IMR-90 (cell line): ENCODE measurements at regions not wholly inside any gene's neighbourhood (a gene's known extent, or its start where the extent isn't known, plus 50 kb on each side); places are given as distances from the start of the nearest gene placed in this dataset.

Experiments
- BHLHE40 ChIP-seq: fragments of 150-350 bp; IDR thresholded peaks from 2 replicates; pipeline ENCODE4 v1.6.1; 2016; ENCODE audit warnings: mild to moderate bottlenecking, low read depth, low read length
- CEBPB ChIP-seq: IDR thresholded peaks from 2 replicates; pipeline ENCODE4 v1.6.1; 2012; ENCODE audit warnings: low read depth, low read length, improper control_type of control experiment
- MAFK ChIP-seq: IDR thresholded peaks from 2 replicates; pipeline ENCODE4 v1.6.1; 2012; ENCODE audit warnings: low read depth, low read length, improper control_type of control experiment
- MAZ ChIP-seq: IDR thresholded peaks from 2 replicates; pipeline ENCODE4 v1.6.1; 2012; ENCODE audit warnings: low read depth, mild to moderate bottlenecking, low read length, improper control_type of control experiment, moderate library complexity, borderline replicate concordance
- MXI1 ChIP-seq: IDR thresholded peaks from 2 replicates; pipeline ENCODE4 v1.6.1; 2012; ENCODE audit warnings: low read depth, mild to moderate bottlenecking, low read length, moderate library complexity, borderline replicate concordance
- POLR2A ChIP-seq: IDR thresholded peaks from 2 replicates; pipeline ENCODE4 v1.6.1; 2012; ENCODE audit warnings: mild to moderate bottlenecking, low read depth, low read length
- RAD21 ChIP-seq: IDR thresholded peaks from 2 replicates; pipeline ENCODE4 v1.6.1; 2012; ENCODE audit warnings: low read length, improper control_type of control experiment
- RFX5 ChIP-seq: IDR thresholded peaks from 2 replicates; pipeline ENCODE4 v1.8.0; 2012; ENCODE audit warnings: low read depth, mild to moderate bottlenecking, low read length, moderate library complexity
- TF ChIP-seq, protein P1 (sequence below): conservative IDR thresholded peaks from 2 replicates; pipeline ENCODE4 v1.5.1; 2012; ENCODE audit warnings: mild to moderate bottlenecking, low read depth, low read length, improper control_type of control experiment
- TF ChIP-seq, protein P2 (sequence below): fragments of 150-350 bp; IDR thresholded peaks from 2 replicates; pipeline ENCODE4 v1.6.1; 2017; ENCODE audit warnings: mild to moderate bottlenecking, antibody characterized with exemption, low read length, low read depth
- TF ChIP-seq, protein P3 (sequence below): fragments of 150-350 bp; IDR thresholded peaks from 2 replicates; pipeline ENCODE4 v1.6.1; 2016; ENCODE audit warnings: low read depth, mild to moderate bottlenecking, low read length, moderate library complexity, borderline replicate concordance

DNA sequence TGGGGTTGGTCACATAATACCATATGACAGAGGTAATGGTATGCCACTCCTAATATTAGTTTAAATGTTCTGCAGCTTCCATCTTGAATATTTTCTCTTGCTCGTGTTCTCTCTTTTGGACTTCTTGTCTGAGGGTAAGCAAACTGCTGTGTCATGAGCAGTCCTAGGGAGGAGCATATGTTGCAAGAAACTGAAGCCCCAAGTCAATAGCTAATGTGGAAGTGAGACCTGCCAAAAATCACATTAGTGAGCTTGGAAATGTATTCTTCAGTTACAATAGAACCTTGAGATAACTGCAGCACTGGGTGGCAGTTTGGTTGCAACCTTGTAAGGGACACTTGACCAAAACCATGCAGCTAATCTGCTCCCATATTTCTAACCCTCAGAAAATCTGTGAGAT lies 178.2 kb upstream of the IMPG1 start:
- TF ChIP-seq CEBPB (no peak), POLR2A (no peak), BHLHE40 (no peak), RAD21 (no peak), MAFK (no peak), MAZ (no peak), MXI1 (no peak), RFX5 (no peak)
- TF ChIP-seq, protein P1, sequence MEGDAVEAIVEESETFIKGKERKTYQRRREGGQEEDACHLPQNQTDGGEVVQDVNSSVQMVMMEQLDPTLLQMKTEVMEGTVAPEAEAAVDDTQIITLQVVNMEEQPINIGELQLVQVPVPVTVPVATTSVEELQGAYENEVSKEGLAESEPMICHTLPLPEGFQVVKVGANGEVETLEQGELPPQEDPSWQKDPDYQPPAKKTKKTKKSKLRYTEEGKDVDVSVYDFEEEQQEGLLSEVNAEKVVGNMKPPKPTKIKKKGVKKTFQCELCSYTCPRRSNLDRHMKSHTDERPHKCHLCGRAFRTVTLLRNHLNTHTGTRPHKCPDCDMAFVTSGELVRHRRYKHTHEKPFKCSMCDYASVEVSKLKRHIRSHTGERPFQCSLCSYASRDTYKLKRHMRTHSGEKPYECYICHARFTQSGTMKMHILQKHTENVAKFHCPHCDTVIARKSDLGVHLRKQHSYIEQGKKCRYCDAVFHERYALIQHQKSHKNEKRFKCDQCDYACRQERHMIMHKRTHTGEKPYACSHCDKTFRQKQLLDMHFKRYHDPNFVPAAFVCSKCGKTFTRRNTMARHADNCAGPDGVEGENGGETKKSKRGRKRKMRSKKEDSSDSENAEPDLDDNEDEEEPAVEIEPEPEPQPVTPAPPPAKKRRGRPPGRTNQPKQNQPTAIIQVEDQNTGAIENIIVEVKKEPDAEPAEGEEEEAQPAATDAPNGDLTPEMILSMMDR: no peak
- TF ChIP-seq, protein P2, sequence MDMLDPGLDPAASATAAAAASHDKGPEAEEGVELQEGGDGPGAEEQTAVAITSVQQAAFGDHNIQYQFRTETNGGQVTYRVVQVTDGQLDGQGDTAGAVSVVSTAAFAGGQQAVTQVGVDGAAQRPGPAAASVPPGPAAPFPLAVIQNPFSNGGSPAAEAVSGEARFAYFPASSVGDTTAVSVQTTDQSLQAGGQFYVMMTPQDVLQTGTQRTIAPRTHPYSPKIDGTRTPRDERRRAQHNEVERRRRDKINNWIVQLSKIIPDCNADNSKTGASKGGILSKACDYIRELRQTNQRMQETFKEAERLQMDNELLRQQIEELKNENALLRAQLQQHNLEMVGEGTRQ: no peak
- TF ChIP-seq, protein P3, sequence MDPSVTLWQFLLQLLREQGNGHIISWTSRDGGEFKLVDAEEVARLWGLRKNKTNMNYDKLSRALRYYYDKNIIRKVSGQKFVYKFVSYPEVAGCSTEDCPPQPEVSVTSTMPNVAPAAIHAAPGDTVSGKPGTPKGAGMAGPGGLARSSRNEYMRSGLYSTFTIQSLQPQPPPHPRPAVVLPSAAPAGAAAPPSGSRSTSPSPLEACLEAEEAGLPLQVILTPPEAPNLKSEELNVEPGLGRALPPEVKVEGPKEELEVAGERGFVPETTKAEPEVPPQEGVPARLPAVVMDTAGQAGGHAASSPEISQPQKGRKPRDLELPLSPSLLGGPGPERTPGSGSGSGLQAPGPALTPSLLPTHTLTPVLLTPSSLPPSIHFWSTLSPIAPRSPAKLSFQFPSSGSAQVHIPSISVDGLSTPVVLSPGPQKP: no peak
